Activated CD8-positive, alpha-beta T cell treated with anti-CD3 and anti-CD28 coated beads, Interleukin-2, amount 10 ng/mL, durations not matched to agents 7 days and 5 days (primary cell): ENCODE measurements at regions not wholly inside any gene's neighbourhood (a gene's known extent, or its start where the extent isn't known, plus 50 kb on each side); places are given as distances from the start of the nearest gene placed in this dataset.
"Not testable (repeated sequence)": the region's sequence is repeated elsewhere in the genome, so short reads cannot be mapped to it uniquely, and the experiment has no call there.

ENCODE experiments used
- ATAC-seq: fragments of 150-1000 bp; cut with Tn5 transposase; one replicate; pipeline ENCODE4 v1.10.0; 2021; ENCODE audit warnings: moderate library complexity
- CTCF ChIA-PET: fragments of 350-600 bp; sonication (Branson Sonifier 250); formaldehyde crosslinking; loops from one replicate; lab custom pipeline; 2021; ENCODE audit warnings: antibody characterized with exemption; lab: Charles Lee
- POLR2A ChIA-PET: fragments of 350-600 bp; sonication (Branson Sonifier 250); formaldehyde crosslinking; loops from one replicate; lab custom pipeline; 2021; ENCODE audit warnings: antibody characterized with exemption; lab: Charles Lee
- DNase-seq: peaks from one replicate; pipeline ENCODE4 v3.0.0-alpha.2; 2020
- H3K27ac Mint-ChIP-seq: one replicate; pipeline ENCODE4 v1.8.0; 2021; ENCODE audit warnings: mild to moderate bottlenecking, mixed read lengths
- H3K27me3 Mint-ChIP-seq: one replicate; pipeline ENCODE4 v1.8.0; 2021; ENCODE audit warnings: low read depth, mixed read lengths
- H3K36me3 Mint-ChIP-seq: one replicate; pipeline ENCODE4 v1.8.0; 2021; ENCODE audit warnings: low read depth, mixed read lengths
- H3K4me1 Mint-ChIP-seq: one replicate; pipeline ENCODE4 v1.8.0; 2021; ENCODE audit warnings: low read depth, mixed read lengths
- H3K4me3 Mint-ChIP-seq: one replicate; pipeline ENCODE4 v1.8.0; 2021; ENCODE audit warnings: mild to moderate bottlenecking, mixed read lengths
- H3K9me3 Mint-ChIP-seq: one replicate; pipeline ENCODE4 v1.8.0; 2022; ENCODE audit warnings: mixed read lengths; ENCODE audit not compliant: insufficient read depth

- no peak for DNase-seq
- CTCF ChIA-PET, result no interaction called here
- H3K36me3 Mint-ChIP-seq, result no peaks in the 10 kb centered on the region
- no peak for ATAC-seq
- POLR2A ChIA-PET, result no interaction called here
- no peaks in the 10 kb centered on the region for H3K27me3 Mint-ChIP-seq
- no peaks in the 10 kb centered on the region for H3K9me3 Mint-ChIP-seq
- H3K27ac Mint-ChIP-seq, result no peak overlapping the region
- H3K4me1 Mint-ChIP-seq, result no peaks in the 10 kb centered on the region
- H3K4me3 Mint-ChIP-seq, result no peak overlapping the region
Observed at GRCh38 chrX:148080593-148080992, 99.5 kb downstream of the FMR1NB start.

- DNase-seq (no peak), ATAC-seq (no peak)
- H3K27me3 Mint-ChIP-seq, result no peaks in the 10 kb centered on the region
- H3K9me3 Mint-ChIP-seq, result no peaks in the 10 kb centered on the region
- ChIA-PET CTCF (no interaction called here), POLR2A (no interaction called here)
- no peak overlapping the region for H3K4me3 Mint-ChIP-seq
- no peaks in the 10 kb centered on the region for H3K36me3 Mint-ChIP-seq
- H3K4me1 Mint-ChIP-seq, result no peaks in the 10 kb centered on the region
- no peak overlapping the region for H3K27ac Mint-ChIP-seq
Observed at GRCh38 chrX:148084611-148085010, 103.5 kb downstream of the FMR1NB start.

GRCh38 chrX:148120151-148120550, 139.0 kb downstream of the FMR1NB start:
- H3K9me3 Mint-ChIP-seq, result no peaks in the 10 kb centered on the region
- no peaks in the 10 kb centered on the region for H3K4me1 Mint-ChIP-seq
- no peak for ATAC-seq

GRCh38 chrX:148120999-148121623, 140.0 kb downstream of the FMR1NB start:
- H3K9me3 Mint-ChIP-seq, result no peaks in the 10 kb centered on the region

More at GRCh38 chrX:148120151-148120550, 139.0 kb downstream of the FMR1NB start:
- H3K27ac Mint-ChIP-seq, result no peak overlapping the region
- ChIA-PET CTCF (no interaction called here), POLR2A (no interaction called here)
- no peaks in the 10 kb centered on the region for H3K36me3 Mint-ChIP-seq
- no peak overlapping the region for H3K4me3 Mint-ChIP-seq
- H3K27me3 Mint-ChIP-seq, result no peaks in the 10 kb centered on the region
- DNase-seq, result no peak

GRCh38 chrX:148128872-148129505, 147.9 kb downstream of the FMR1NB start:
- H3K4me3 Mint-ChIP-seq, result not testable (repeated sequence)

More at GRCh38 chrX:148120999-148121623, 140.0 kb downstream of the FMR1NB start:
- Mint-ChIP-seq H3K36me3 (no peaks in the 10 kb centered on the region), H3K4me3 (no peak overlapping the region), H3K27ac (no peak overlapping the region), H3K4me1 (no peaks in the 10 kb centered on the region), H3K27me3 (no peaks in the 10 kb centered on the region)
- ATAC-seq (no peak), DNase-seq (no peak)
- CTCF ChIA-PET, result no interaction called here
- POLR2A ChIA-PET, result no interaction called here

GRCh38 chrX:148133105-148133725, 152.1 kb downstream of the FMR1NB start:
- ChIA-PET CTCF (interaction anchor here (0.8 kb wide), 1 partner anchor 397 kb away, joined by 3 read pairs; no protein-coding TSS in a partner anchor), POLR2A (no interaction called here)
- ATAC-seq (no peak), DNase-seq (no peak)
- H3K4me3 Mint-ChIP-seq, result no peak overlapping the region
- H3K27ac Mint-ChIP-seq, result no peak overlapping the region
- no peaks in the 10 kb centered on the region for H3K9me3 Mint-ChIP-seq
- no peaks in the 10 kb centered on the region for H3K36me3 Mint-ChIP-seq
- no peaks in the 10 kb centered on the region for H3K4me1 Mint-ChIP-seq
- H3K27me3 Mint-ChIP-seq, result no peaks in the 10 kb centered on the region

More at GRCh38 chrX:148128872-148129505, 147.9 kb downstream of the FMR1NB start:
- DNase-seq, H3K27ac Mint-ChIP-seq, H3K9me3 Mint-ChIP-seq, H3K27me3 Mint-ChIP-seq, ATAC-seq, H3K36me3 Mint-ChIP-seq, H3K4me1 Mint-ChIP-seq, POLR2A ChIA-PET, CTCF ChIA-PET: not testable (repeated sequence)

- Mint-ChIP-seq H3K27ac (no peak overlapping the region), H3K27me3 (no peaks in the 10 kb centered on the region), H3K9me3 (no peaks in the 10 kb centered on the region), H3K36me3 (no peaks in the 10 kb centered on the region), H3K4me3 (no peak overlapping the region), H3K4me1 (no peaks in the 10 kb centered on the region)
- CTCF ChIA-PET, result interaction anchor here (0.8 kb wide), 1 partner anchor 1152 kb away, joined by 3 read pairs; no protein-coding TSS in a partner anchor
- ATAC-seq (no peak), DNase-seq (no peak)
- POLR2A ChIA-PET, result no interaction called here
Observed at GRCh38 chrX:148134578-148134977, 153.4 kb downstream of the FMR1NB start.

- Mint-ChIP-seq H3K27ac (no peak overlapping the region), H3K4me3 (no peak overlapping the region), H3K27me3 (no peaks in the 10 kb centered on the region), H3K36me3 (no peaks in the 10 kb centered on the region), H3K4me1 (no peaks in the 10 kb centered on the region), H3K9me3 (no peaks in the 10 kb centered on the region)
- ChIA-PET POLR2A (no interaction called here), CTCF (interaction anchor here (0.7 kb wide), 1 partner anchor 377 kb away, joined by 3 read pairs; no protein-coding TSS in a partner anchor)
- DNase-seq (no peak), ATAC-seq (no peak)
Observed at GRCh38 chrX:148135738-148136137, 154.6 kb downstream of the FMR1NB start.

- ChIA-PET POLR2A (no interaction called here), CTCF (no interaction called here)
- no peak overlapping the region for H3K4me3 Mint-ChIP-seq
- H3K36me3 Mint-ChIP-seq, result no peaks in the 10 kb centered on the region
- no peak for DNase-seq
- no peaks in the 10 kb centered on the region for H3K4me1 Mint-ChIP-seq
- no peaks in the 10 kb centered on the region for H3K9me3 Mint-ChIP-seq
- no peak overlapping the region for H3K27ac Mint-ChIP-seq
- ATAC-seq, result no peak
- no peaks in the 10 kb centered on the region for H3K27me3 Mint-ChIP-seq
Observed at GRCh38 chrX:148146121-148146520, 165.0 kb downstream of the FMR1NB start.

GRCh38 chrX:148156986-148157385, 175.8 kb downstream of the FMR1NB start:
- DNase-seq, result no peak

GRCh38 chrX:148159796-148160195, 178.7 kb downstream of the FMR1NB start:
- Mint-ChIP-seq H3K27me3 (no peaks in the 10 kb centered on the region), H3K9me3 (no peaks in the 10 kb centered on the region), H3K27ac (no peak overlapping the region), H3K4me3 (no peak overlapping the region), H3K4me1 (no peaks in the 10 kb centered on the region), H3K36me3 (no peaks in the 10 kb centered on the region)
- CTCF ChIA-PET, result no interaction called here
- DNase-seq, result no peak
- POLR2A ChIA-PET, result no interaction called here
- ATAC-seq, result no peak

More at GRCh38 chrX:148156986-148157385, 175.8 kb downstream of the FMR1NB start:
- H3K4me3 Mint-ChIP-seq, result no peak overlapping the region
- no peak for ATAC-seq
- ChIA-PET CTCF (no interaction called here), POLR2A (no interaction called here)
- H3K27me3 Mint-ChIP-seq, result no peaks in the 10 kb centered on the region
- H3K36me3 Mint-ChIP-seq, result no peaks in the 10 kb centered on the region
- H3K9me3 Mint-ChIP-seq, result no peaks in the 10 kb centered on the region
- H3K27ac Mint-ChIP-seq, result no peak overlapping the region
- H3K4me1 Mint-ChIP-seq, result no peaks in the 10 kb centered on the region

GRCh38 chrX:148161701-148162100, 180.6 kb downstream of the FMR1NB start:
- ChIA-PET POLR2A (no interaction called here), CTCF (no interaction called here)
- Mint-ChIP-seq H3K27me3 (no peaks in the 10 kb centered on the region), H3K36me3 (no peaks in the 10 kb centered on the region), H3K27ac (no peak overlapping the region), H3K9me3 (no peaks in the 10 kb centered on the region), H3K4me1 (no peaks in the 10 kb centered on the region), H3K4me3 (no peak overlapping the region)
- ATAC-seq, result no peak
- DNase-seq, result no peak
